Central memory CD8-positive, alpha-beta T cell (primary cell): ENCODE measurements at regions not wholly inside any gene's neighbourhood (a gene's known extent, or its start where the extent isn't known, plus 50 kb on each side); places are given as distances from the start of the nearest gene placed in this dataset.

Experiments used
- ATAC-seq: fragments of 150-1000 bp; cut with Tn5 transposase; replicated peaks from 2 replicates; pipeline ENCODE4 v1.10.0; 2022; ENCODE audit warnings: mild to moderate bottlenecking, moderate FRiP score, moderate number of reproducible peaks; ENCODE audit not compliant: poor library complexity, severe bottlenecking; ENCODE audit errors: extremely low read depth
- DNase-seq, 2 donors: peaks; one replicate each; pipeline ENCODE4 v3.0.0; 2021; ENCODE audit warnings: low spot score in 2 of 2
- H3K27ac Mint-ChIP-seq: one replicate; pipeline ENCODE4 v1.8.0; 2022; ENCODE audit warnings: low read depth, mild to moderate bottlenecking, moderate library complexity, mixed read lengths
- H3K27me3 Mint-ChIP-seq: one replicate; pipeline ENCODE4 v1.8.0; 2022; ENCODE audit warnings: mixed read lengths
- H3K36me3 Mint-ChIP-seq: one replicate; pipeline ENCODE4 v1.8.0; 2022; ENCODE audit warnings: mild to moderate bottlenecking, moderate library complexity, mixed read lengths; ENCODE audit not compliant: insufficient read depth
- H3K4me1 Mint-ChIP-seq: one replicate; pipeline ENCODE4 v1.8.0; 2022; ENCODE audit warnings: mixed read lengths
- H3K4me3 Mint-ChIP-seq: one replicate; pipeline ENCODE4 v1.8.0; 2022; ENCODE audit warnings: mild to moderate bottlenecking, moderate library complexity, mixed read lengths
- H3K9me3 Mint-ChIP-seq: one replicate; pipeline ENCODE4 v1.8.0; 2022; ENCODE audit warnings: mixed read lengths

DNA sequence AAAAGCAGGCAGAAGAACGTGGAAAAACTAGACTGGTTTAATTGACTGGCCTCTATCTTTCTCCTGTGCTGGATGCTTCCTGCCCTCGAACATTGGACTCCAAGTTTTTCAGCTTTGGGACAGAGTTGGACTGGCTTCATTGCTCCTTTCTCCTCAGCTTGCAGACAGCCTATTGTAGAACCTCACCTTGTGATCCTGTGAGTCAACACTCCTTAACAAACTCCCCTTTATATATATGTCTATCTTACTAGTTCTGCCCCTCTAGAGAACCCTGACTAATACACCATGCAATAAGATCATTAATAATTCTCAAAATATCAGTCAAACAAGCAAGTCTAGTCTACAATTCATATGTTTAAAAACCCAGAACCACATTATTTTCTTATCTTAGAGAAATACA lies 662.4 kb downstream of the TBC1D4 start:
- no peaks in the 10 kb centered on the region for H3K4me1 Mint-ChIP-seq
- no peak for ATAC-seq
- no peaks in the 10 kb centered on the region for H3K27me3 Mint-ChIP-seq
- no peaks in the 10 kb centered on the region for H3K9me3 Mint-ChIP-seq
- no peak overlapping the region for H3K4me3 Mint-ChIP-seq
- no peaks in the 10 kb centered on the region for H3K36me3 Mint-ChIP-seq
- no peak overlapping the region for H3K27ac Mint-ChIP-seq
- DNase-seq: no peak

- H3K9me3 Mint-ChIP-seq: no peaks in the 10 kb centered on the region
- no peaks in the 10 kb centered on the region for H3K27me3 Mint-ChIP-seq
- H3K4me3 Mint-ChIP-seq: no peak overlapping the region
- no peaks in the 10 kb centered on the region for H3K36me3 Mint-ChIP-seq
- no peaks in the 10 kb centered on the region for H3K4me1 Mint-ChIP-seq
- DNase-seq (no peak), ATAC-seq (no peak)
- H3K27ac Mint-ChIP-seq: no peak overlapping the region
Observed at GRCh38 chr13:74816737-74817136, 665.2 kb downstream of the TBC1D4 start.

GRCh38 chr13:74796157-74796556 lies 662.0 kb upstream of the KLF12 start:
- DNase-seq (no peak), ATAC-seq (no peak)
- Mint-ChIP-seq H3K27me3 (peaks cover 68% of the 10 kb centered on the region), H3K4me1 (no peaks in the 10 kb centered on the region), H3K4me3 (no peak overlapping the region), H3K36me3 (no peaks in the 10 kb centered on the region), H3K27ac (no peak overlapping the region), H3K9me3 (no peaks in the 10 kb centered on the region)

DNA sequence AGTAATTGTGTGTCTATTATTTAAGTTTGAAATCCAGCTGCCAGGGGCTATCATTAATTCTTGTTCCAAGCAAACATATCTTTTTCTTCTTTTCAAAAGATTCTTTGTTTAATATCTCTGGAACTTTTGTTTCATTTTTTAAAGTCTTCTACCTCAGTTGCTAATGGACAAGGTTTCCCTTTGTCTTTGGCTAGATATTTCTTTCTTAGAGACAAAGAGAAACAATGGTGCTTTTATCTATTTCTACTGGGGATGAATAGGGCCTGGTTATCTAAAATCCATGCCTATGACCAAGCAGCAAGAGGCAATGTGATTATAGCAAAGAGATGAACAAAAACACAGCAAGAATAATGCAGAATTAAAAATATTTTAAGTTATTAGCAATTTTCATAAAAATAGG lies 661.3 kb upstream of the KLF12 start:
- no peak for ATAC-seq
- Mint-ChIP-seq H3K4me3 (no peak overlapping the region), H3K9me3 (no peaks in the 10 kb centered on the region), H3K27me3 (peaks cover 75% of the 10 kb centered on the region), H3K4me1 (no peaks in the 10 kb centered on the region), H3K36me3 (no peaks in the 10 kb centered on the region), H3K27ac (no peak overlapping the region)
- no peak for DNase-seq

DNA sequence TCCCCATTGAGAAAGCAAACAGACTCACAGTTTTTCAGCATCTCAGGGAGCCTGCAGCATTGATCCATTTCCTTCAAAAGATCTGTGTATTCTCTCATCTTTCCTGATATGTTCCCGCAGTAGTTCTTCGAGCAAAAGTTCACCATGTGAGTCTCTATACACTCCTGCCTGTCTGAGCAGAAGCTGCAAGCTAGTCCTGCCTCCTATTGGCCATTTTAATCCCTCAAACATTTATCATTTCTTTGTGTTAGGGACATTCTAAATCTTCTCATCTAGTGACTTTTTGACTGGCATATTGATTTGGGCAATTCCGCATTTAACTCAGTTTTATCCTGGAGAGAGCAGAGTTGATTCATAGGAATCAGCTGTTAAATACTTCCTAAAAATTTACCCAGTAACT lies 660.4 kb upstream of the KLF12 start:
- Mint-ChIP-seq H3K36me3 (no peaks in the 10 kb centered on the region), H3K4me3 (no peak overlapping the region), H3K4me1 (no peaks in the 10 kb centered on the region), H3K27ac (no peak overlapping the region), H3K27me3 (peaks cover 79% of the 10 kb centered on the region), H3K9me3 (no peaks in the 10 kb centered on the region)
- no peak for DNase-seq
- no peak for ATAC-seq

DNA sequence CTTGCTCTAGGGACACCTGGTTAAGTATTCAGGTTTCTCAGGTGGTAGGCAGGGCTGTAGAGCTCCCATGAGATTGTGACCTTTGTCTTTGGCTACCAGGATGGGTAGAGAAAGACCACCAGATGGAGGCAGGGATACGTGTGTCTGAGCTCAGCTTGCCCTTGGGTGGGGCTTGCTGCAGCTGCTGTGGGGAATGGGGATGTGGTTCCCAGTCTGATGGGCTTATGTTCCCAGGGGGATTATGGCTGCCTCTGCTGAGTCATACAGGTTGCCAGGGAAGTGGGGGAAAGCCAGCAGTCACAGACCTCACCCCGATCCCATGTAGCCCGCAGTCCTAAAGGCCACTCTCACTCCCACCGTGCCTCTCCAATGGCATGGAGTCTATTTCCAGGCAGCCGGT lies 659.9 kb upstream of the KLF12 start:
- H3K4me1 Mint-ChIP-seq: no peaks in the 10 kb centered on the region
- H3K4me3 Mint-ChIP-seq: no peak overlapping the region
- no peaks in the 10 kb centered on the region for H3K9me3 Mint-ChIP-seq
- no peak for DNase-seq
- H3K27ac Mint-ChIP-seq: no peak overlapping the region
- H3K36me3 Mint-ChIP-seq: no peaks in the 10 kb centered on the region
- H3K27me3 Mint-ChIP-seq: peaks cover 79% of the 10 kb centered on the region
- ATAC-seq: no peak

DNA sequence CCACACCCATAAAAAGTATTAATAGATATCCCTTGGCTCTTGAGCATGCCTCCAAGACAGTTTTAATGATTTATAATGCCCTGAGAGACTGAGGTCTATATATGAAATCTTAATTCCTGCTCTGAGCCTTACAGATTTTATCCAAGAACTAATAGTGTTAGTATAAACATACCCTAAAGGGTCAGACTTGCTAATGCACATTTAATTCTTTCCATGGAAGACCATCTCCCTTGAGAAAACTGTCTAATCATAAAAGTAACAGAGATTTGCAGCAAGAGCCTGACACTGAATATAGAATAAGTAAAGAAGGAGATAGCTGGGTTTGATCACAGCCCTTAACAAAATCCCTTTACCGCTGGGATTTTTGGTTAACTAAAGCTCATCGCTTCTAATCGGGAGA lies 650.8 kb upstream of the KLF12 start:
- DNase-seq (no peak), ATAC-seq (no peak)
- Mint-ChIP-seq H3K4me3 (no peak overlapping the region), H3K27me3 (peaks cover 9% of the 10 kb centered on the region), H3K27ac (no peak overlapping the region), H3K4me1 (no peaks in the 10 kb centered on the region), H3K36me3 (no peaks in the 10 kb centered on the region), H3K9me3 (no peaks in the 10 kb centered on the region)

GRCh38 chr13:74778946-74779345 lies 644.7 kb upstream of the KLF12 start:
- no peak for ATAC-seq
- no peak overlapping the region for H3K4me3 Mint-ChIP-seq

GRCh38 chr13:74778087-74778486 lies 643.9 kb upstream of the KLF12 start:
- no peaks in the 10 kb centered on the region for H3K9me3 Mint-ChIP-seq
- no peak overlapping the region for H3K4me3 Mint-ChIP-seq
- H3K27ac Mint-ChIP-seq: no peak overlapping the region
- H3K36me3 Mint-ChIP-seq: no peaks in the 10 kb centered on the region
- ATAC-seq (no peak), DNase-seq (no peak)
- H3K27me3 Mint-ChIP-seq: peaks cover 28% of the 10 kb centered on the region
- H3K4me1 Mint-ChIP-seq: no peaks in the 10 kb centered on the region

More at GRCh38 chr13:74778946-74779345, 644.7 kb upstream of the KLF12 start:
- Mint-ChIP-seq H3K36me3 (no peaks in the 10 kb centered on the region), H3K4me1 (no peaks in the 10 kb centered on the region), H3K9me3 (no peaks in the 10 kb centered on the region), H3K27me3 (peaks cover 20% of the 10 kb centered on the region), H3K27ac (no peak overlapping the region)
- DNase-seq: no peak

DNA sequence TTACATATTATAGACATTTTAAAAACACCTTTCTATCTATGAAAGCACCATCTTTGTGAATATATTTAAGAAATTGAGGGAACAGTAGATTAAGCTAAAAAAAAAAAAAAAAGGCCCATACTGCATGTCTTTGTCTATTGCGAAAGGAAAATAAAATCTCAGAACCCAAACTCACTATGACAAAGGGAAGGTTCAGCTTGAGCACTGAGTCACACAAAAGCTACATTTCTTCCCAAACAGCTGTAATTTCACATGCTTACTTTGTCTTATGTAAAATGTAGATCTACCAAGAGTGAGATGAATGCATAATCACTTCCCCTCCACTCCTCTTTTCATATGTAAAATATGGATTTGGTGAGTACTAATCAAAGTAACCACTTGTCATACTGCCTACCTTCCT lies 640.1 kb upstream of the KLF12 start:
- Mint-ChIP-seq H3K4me3 (no peak overlapping the region), H3K9me3 (no peaks in the 10 kb centered on the region), H3K27me3 (peaks cover 28% of the 10 kb centered on the region), H3K36me3 (no peaks in the 10 kb centered on the region), H3K4me1 (no peaks in the 10 kb centered on the region), H3K27ac (no peak overlapping the region)
- DNase-seq (no peak), ATAC-seq (no peak)

DNA sequence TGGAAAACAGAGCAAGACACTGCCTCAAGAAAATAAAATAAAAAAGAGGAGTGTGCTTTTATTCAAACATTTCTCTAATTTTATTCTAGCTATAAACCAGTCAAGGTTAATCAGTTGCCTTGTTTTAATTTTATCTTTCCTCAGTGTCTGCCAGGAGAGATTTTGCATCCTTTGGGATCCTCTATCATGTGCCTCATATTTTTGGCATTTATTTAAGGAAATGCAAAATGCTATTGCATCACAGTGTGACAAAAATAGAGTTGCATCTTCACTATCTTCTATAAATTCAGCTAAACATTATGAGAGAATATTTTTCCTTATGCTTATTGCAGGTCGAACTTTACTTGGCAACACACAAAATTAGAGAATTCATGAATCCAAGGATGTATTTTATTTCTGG lies 639.0 kb upstream of the KLF12 start:
- DNase-seq (no peak), ATAC-seq (no peak)
- H3K9me3 Mint-ChIP-seq: no peaks in the 10 kb centered on the region
- H3K27me3 Mint-ChIP-seq: peaks cover 28% of the 10 kb centered on the region
- H3K4me1 Mint-ChIP-seq: no peaks in the 10 kb centered on the region
- H3K27ac Mint-ChIP-seq: no peak overlapping the region
- H3K4me3 Mint-ChIP-seq: no peak overlapping the region
- no peaks in the 10 kb centered on the region for H3K36me3 Mint-ChIP-seq

GRCh38 chr13:74771964-74772363 lies 637.8 kb upstream of the KLF12 start:
- no peak for ATAC-seq
- Mint-ChIP-seq H3K36me3 (no peaks in the 10 kb centered on the region), H3K4me3 (no peak overlapping the region), H3K27ac (no peak overlapping the region), H3K27me3 (peaks cover 28% of the 10 kb centered on the region), H3K4me1 (no peaks in the 10 kb centered on the region), H3K9me3 (no peaks in the 10 kb centered on the region)
- no peak for DNase-seq

DNA sequence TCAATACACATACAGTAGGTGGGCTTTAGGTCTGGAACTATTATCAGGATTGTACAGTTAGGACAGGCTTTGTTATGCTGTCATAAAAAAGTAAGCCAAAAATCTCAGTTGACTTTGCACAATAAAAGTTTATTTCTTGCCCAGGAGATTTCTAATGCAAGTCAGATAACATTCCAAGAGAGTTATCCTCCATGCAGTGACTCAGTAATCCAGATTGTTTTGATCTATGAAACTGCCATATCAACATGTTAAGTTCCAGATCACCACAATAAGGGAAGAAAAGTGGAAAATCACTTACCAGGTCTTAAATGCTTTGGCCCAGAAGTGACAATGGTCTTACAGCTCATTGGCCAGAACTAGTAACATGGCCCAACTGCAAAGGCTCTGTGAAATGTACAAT lies 636.2 kb upstream of the KLF12 start:
- ATAC-seq (no peak), DNase-seq (no peak)
- H3K36me3 Mint-ChIP-seq: no peaks in the 10 kb centered on the region
- H3K4me3 Mint-ChIP-seq: no peak overlapping the region
- no peaks in the 10 kb centered on the region for H3K9me3 Mint-ChIP-seq
- H3K27ac Mint-ChIP-seq: no peak overlapping the region
- peaks cover 26% of the 10 kb centered on the region for H3K27me3 Mint-ChIP-seq
- no peaks in the 10 kb centered on the region for H3K4me1 Mint-ChIP-seq

DNA sequence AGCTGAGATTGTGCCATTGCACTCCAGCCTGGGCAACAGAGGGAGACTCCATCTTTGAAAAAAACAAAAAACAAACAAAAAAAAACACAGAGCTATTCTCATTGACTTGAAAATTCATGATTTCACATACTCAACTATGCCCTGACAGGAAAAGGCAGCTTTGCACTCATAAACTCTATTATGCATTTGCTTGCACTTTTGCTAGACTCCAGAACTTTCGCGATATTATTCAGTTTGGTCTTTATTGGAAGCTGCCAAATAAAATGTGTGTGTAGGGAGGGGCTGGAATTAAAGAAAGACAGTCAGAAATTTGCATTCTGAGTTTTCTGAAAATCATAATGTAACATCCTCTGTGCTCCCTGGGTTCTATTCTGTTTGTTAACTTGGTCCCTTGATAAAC lies 635.1 kb upstream of the KLF12 start:
- Mint-ChIP-seq H3K4me3 (no peak overlapping the region), H3K36me3 (no peaks in the 10 kb centered on the region), H3K27ac (no peak overlapping the region), H3K9me3 (no peaks in the 10 kb centered on the region), H3K27me3 (peaks cover 25% of the 10 kb centered on the region), H3K4me1 (no peaks in the 10 kb centered on the region)
- no peak for DNase-seq
- ATAC-seq: no peak
